PFSK-1 (cell line): ENCODE measurements at regions not wholly inside any gene's neighbourhood (a gene's known extent, or its start where the extent isn't known, plus 50 kb on each side); places are given as distances from the start of the nearest gene placed in this dataset.

Experiments used
- FOXP2 ChIP-seq: optimal IDR thresholded peaks from 2 replicates; pipeline ENCODE3; 2011; ENCODE audit warnings: borderline replicate concordance, control low read depth, inconsistent platforms; ENCODE audit not compliant: insufficient read depth; ENCODE audit errors: extremely low read length, extremely low read depth
- POLR2AphosphoS5 ChIP-seq: IDR thresholded peaks from 2 replicates; pipeline ENCODE4 v1.6.1; 2012; ENCODE audit warnings: low read depth, mild to moderate bottlenecking, control low read depth, low read length, moderate library complexity
- REST ChIP-seq, 2 experiments: IDR thresholded peaks; 2 replicates each; pipeline versions ENCODE4 v1.6.1 to v1.8.0; 2011 to 2012; ENCODE audit warnings: low read depth in 2 of 2, low read length in 2 of 2, control low read depth in 1 of 2, inconsistent platforms in 1 of 2, mild to moderate bottlenecking in 1 of 2, moderate library complexity in 1 of 2; ENCODE audit not compliant: insufficient read depth in 1 of 2
- SIN3A ChIP-seq: IDR thresholded peaks from 2 replicates; pipeline ENCODE4 v1.6.1; 2012; ENCODE audit warnings: mild to moderate bottlenecking, low read length, moderate library complexity, borderline replicate concordance; ENCODE audit not compliant: insufficient read depth
- TAF1 ChIP-seq: IDR thresholded peaks from 2 replicates; pipeline ENCODE4 v1.6.1; 2012; ENCODE audit warnings: low read length, control low read depth, borderline replicate concordance; ENCODE audit not compliant: insufficient read depth

- no peak for TF ChIP-seq POLR2AphosphoS5
- no peak for TF ChIP-seq FOXP2
- no peak for TF ChIP-seq REST (IDR thresholded peaks at IDR 0.05; ENCODE audit: insufficient read depth in 1 of 2, low read depth in 2 of 2, low read length in 2 of 2)
- TF ChIP-seq SIN3A, result no peak
- TF ChIP-seq TAF1, result no peak
These were observed 172.9 kb downstream of the PMP22 start for GRCh38 chr17:15092261-15092660.

- TF ChIP-seq TAF1 (no peak), SIN3A (no peak), POLR2AphosphoS5 (no peak), REST (IDR thresholded peaks at IDR 0.05; ENCODE audit: insufficient read depth in 1 of 2, low read depth in 2 of 2, low read length in 2 of 2) (no peak), FOXP2 (no peak)
These were observed 173.3 kb downstream of the PMP22 start for GRCh38 chr17:15091825-15092224.

GRCh38 chr17:15090533-15090932, 174.6 kb downstream of the PMP22 start:
- TF ChIP-seq POLR2AphosphoS5 (no peak), TAF1 (no peak), REST (IDR thresholded peaks at IDR 0.05; ENCODE audit: insufficient read depth in 1 of 2, low read depth in 2 of 2, low read length in 2 of 2) (no peak), FOXP2 (no peak), SIN3A (no peak)

GRCh38 chr17:15087946-15088345, 177.2 kb downstream of the PMP22 start:
- TF ChIP-seq SIN3A (no peak), POLR2AphosphoS5 (no peak), FOXP2 (no peak), TAF1 (no peak), REST (IDR thresholded peaks at IDR 0.05; ENCODE audit: insufficient read depth in 1 of 2, low read depth in 2 of 2, low read length in 2 of 2) (no peak)

- TF ChIP-seq POLR2AphosphoS5 (no peak), SIN3A (no peak), TAF1 (no peak), FOXP2 (no peak), REST (IDR thresholded peaks at IDR 0.05; ENCODE audit: insufficient read depth in 1 of 2, low read depth in 2 of 2, low read length in 2 of 2) (no peak)
These were observed 178.3 kb downstream of the PMP22 start for GRCh38 chr17:15086776-15087295.
